ENCODE measurements at regions not wholly inside any gene's neighbourhood (a gene's known extent, or its start where the extent isn't known, plus 50 kb on each side); places are given as distances from the start of the nearest gene placed in this dataset.
"Not testable (repeated sequence)": the region's sequence is repeated elsewhere in the genome, so short reads cannot be mapped to it uniquely, and the experiment has no call there.

- H3K4me3 ChIP-seq (ENCODE audit: control insufficient read depth, low read depth, low read length): no peak overlapping the region
- TF ChIP-seq CTCF (conservative IDR thresholded peaks at IDR 0.05; ENCODE audit: control insufficient read depth, insufficient read depth, low read depth, low read length): no peak
- no peak for DNase-seq (ENCODE audit: low read depth)
Measured at GRCh38 chr2:64277101-64277849, 133.1 kb upstream of the PELI1 start.

DNA sequence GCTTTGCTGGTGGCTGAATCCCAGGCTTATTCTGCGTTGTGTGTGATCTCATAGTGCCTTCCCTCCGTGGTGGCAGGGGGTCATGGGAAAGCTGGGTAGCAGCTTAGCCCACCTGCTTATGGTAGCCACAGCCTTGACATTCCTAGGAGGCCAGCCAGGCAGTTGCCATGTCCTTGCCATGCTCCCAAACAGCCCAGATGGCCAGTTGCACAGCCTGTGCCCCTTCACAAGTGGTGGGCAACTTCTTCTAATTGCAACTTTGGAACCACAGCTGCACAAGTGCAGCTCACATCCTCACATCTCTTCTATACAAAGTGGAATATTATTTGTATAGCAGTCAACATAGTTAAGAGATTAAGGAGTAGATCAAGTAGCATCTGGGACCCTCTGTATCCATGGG is 136.6 kb upstream of the PELI1 start:
- DNase-seq (ENCODE audit: low read depth); H3K4me3 ChIP-seq (ENCODE audit: control insufficient read depth, low read depth, low read length): not testable (repeated sequence)

DNA sequence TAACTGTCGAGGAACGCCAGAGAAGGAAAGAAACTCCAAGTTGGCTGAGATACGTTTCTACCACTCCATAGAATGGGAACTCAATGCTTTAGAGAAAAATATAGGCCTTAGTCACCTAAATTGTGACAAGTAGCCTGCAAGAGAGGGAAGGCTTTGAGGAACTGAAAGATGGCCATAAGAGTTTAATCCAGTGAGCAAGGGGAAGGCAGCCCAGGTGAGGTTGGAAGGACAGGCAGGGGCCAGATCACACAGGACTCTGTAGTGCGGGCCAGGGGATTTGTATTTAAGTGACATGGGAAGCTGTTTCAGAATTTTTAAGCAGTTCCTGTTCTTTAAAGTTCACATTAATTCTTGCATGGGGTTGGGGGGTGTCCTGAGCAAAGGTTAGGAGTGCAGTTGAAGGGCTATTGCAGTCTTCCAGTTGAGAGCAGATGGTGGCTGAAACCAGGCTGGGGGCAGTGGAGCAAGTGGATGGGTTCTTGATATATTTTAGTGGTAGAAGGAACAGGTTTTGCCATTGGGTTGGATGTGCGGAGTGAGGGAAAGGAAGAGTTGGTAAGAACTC is 138.9 kb upstream of the PELI1 start:
- no peak for DNase-seq (ENCODE audit: low read depth)
- no peak overlapping the region for H3K4me3 ChIP-seq (ENCODE audit: control insufficient read depth, low read depth, low read length)
- no peak for TF ChIP-seq CTCF (conservative IDR thresholded peaks at IDR 0.05; ENCODE audit: control insufficient read depth, insufficient read depth, low read depth, low read length)

DNA sequence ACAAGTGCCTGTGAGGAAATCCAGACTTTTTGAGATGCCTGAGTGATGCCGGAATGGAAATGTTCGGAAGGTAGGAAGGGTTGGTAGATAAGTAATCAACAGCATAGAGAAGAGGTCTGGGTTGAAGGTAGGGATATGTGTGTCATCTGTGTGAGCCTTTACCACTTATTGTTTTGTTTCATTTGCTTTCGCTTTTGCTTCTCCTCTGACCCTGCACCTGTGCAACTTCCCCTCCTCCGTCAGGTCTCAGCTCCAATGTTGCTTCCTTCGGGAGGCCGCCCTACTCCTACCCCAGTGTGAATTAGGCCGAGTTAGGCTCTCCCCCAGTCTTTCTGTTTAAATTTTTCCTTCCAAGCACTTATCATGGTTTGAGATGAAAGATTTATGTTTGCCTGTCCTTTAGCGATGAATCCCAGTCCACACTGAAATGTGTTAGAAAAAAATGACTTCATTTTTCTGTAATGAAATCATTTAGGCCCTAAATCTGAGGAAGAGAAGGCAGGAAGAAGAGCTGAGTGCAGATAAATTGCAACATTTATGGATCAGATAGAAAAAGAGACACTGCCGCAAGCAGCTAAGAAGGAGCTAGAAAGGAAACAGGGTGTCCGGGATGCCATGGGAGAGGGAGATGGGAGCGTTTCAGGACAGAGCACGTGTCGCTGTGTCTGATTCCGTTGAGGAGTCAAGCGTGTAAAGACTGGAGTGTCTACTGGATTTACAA is 139.6 kb upstream of the PELI1 start:
- H3K4me3 ChIP-seq (ENCODE audit: control insufficient read depth, low read depth, low read length): no peak overlapping the region
- DNase-seq (ENCODE audit: low read depth): peak; percentile 48

DNA sequence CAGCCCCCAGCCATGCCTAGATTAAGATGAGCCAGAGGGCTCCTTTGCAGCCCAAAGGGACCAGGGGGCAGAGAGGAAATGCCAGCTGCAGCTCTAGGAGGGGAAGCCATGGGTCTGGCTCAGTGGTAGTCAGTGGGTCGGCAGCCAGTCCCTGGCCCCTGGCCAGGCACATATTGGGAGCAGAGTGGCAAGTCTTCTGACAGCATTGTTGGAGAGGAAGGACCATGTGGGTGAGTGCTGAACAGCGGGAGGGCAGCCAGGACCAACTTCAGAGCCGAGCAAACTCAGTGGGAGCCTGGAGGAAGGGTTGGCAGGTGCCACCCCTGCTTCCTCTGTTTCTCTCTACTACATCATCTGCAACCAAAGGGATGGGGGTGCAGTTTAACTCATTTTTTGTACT is 140.5 kb upstream of the PELI1 start:
- TF ChIP-seq CTCF (conservative IDR thresholded peaks at IDR 0.05; ENCODE audit: control insufficient read depth, insufficient read depth, low read depth, low read length): no peak
- DNase-seq (ENCODE audit: low read depth): no peak
- H3K4me3 ChIP-seq (ENCODE audit: control insufficient read depth, low read depth, low read length): no peak overlapping the region

More for the DNA sequence above, 139.6 kb upstream of the PELI1 start:
- TF ChIP-seq CTCF (conservative IDR thresholded peaks at IDR 0.05; ENCODE audit: control insufficient read depth, insufficient read depth, low read depth, low read length): no peak

DNA sequence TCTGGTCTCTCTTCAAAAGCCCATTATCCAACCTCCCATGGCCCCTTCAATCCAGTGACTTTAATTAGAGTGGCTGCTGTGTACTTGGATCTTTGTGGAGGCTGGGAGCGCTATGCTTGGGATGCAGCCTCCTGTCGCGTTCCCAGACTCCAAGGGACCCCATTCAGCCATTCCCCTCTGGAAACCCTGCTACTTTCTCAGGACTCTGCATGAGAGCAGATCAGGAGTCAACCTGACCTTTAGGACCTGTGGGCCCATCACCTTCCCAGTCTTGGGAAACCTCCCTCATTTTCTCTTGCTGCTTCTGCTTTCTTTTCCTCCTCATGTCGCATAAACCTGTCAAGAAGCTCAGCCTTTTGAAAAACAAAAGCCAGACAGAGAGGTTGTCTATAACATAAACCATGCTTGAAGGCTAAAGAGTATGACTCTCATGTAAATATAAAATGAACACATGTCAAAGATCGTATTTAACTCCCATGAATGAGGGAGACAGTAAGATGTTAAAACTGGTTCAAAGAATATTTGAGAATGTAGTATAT is 143.1 kb upstream of the PELI1 start:
- DNase-seq (ENCODE audit: low read depth): no peak
- TF ChIP-seq CTCF (conservative IDR thresholded peaks at IDR 0.05; ENCODE audit: control insufficient read depth, insufficient read depth, low read depth, low read length): no peak
- H3K4me3 ChIP-seq (ENCODE audit: control insufficient read depth, low read depth, low read length): no peak overlapping the region
